H1 (cell line): ENCODE measurements at regions not wholly inside any gene's neighbourhood (a gene's known extent, or its start where the extent isn't known, plus 50 kb on each side); places are given as distances from the start of the nearest gene placed in this dataset.

ENCODE experiments used
- ATF2 ChIP-seq: IDR thresholded peaks from 2 replicates; pipeline ENCODE4 v1.6.1; 2012; ENCODE audit warnings: low read length, inconsistent platforms
- CBX8 ChIP-seq: fragments of 300-800, 300-1000 bp; sonication (generic); IDR thresholded peaks from 2 replicates; pipeline ENCODE4 v1.7.1; 2016; ENCODE audit warnings: low read depth, low read length, borderline replicate concordance
- CHD7 ChIP-seq: fragments of 300-600 bp; sonication (generic); IDR thresholded peaks from 2 replicates; pipeline ENCODE4 v1.7.1; 2012; ENCODE audit warnings: low read length, moderate library complexity, mild to moderate bottlenecking, inconsistent platforms; ENCODE audit not compliant: insufficient replicate concordance
- CREB1 ChIP-seq: IDR thresholded peaks from 2 replicates; pipeline ENCODE4 v1.6.1; 2012; ENCODE audit warnings: inconsistent platforms
- CTBP2 ChIP-seq: IDR thresholded peaks from 2 replicates; pipeline ENCODE4 v1.7.0; 2011; ENCODE audit warnings: borderline replicate concordance, mild to moderate bottlenecking, moderate library complexity, mixed read lengths, low read length; ENCODE audit not compliant: insufficient read depth, insufficient read length
- EGR1 ChIP-seq: IDR thresholded peaks from 2 replicates; pipeline ENCODE4 v1.6.1; 2011; ENCODE audit warnings: low read depth, low read length, borderline replicate concordance
- JUND ChIP-seq: IDR thresholded peaks from 2 replicates; pipeline ENCODE4 v1.6.1; 2011; ENCODE audit warnings: mild to moderate bottlenecking, improper control_type of control experiment, low read length
- POLR2AphosphoS5 ChIP-seq: IDR thresholded peaks from 2 replicates; pipeline ENCODE4 v1.6.1; 2011; ENCODE audit warnings: low read depth, low read length
- POU5F1 ChIP-seq: IDR thresholded peaks from 2 replicates; pipeline ENCODE4 v1.6.1; 2011; ENCODE audit warnings: low read depth, mild to moderate bottlenecking, low read length, moderate library complexity
- SP2 ChIP-seq: IDR thresholded peaks from 2 replicates; pipeline ENCODE4 v1.6.1; 2012; ENCODE audit warnings: mild to moderate bottlenecking, low read length, inconsistent platforms
- TEAD4 ChIP-seq: IDR thresholded peaks from 2 replicates; pipeline ENCODE4 v1.6.1; 2012; ENCODE audit warnings: low read depth, low read length, inconsistent platforms, mixed read lengths

- TF ChIP-seq CHD7 (no peak), EGR1 (no peak), POU5F1 (no peak), POLR2AphosphoS5 (no peak), JUND (no peak), CBX8 (no peak), ATF2 (no peak), TEAD4 (no peak), SP2 (no peak), CREB1 (no peak), CTBP2 (no peak)
Measured at GRCh38 chr10:78170026-78170475, 136.4 kb downstream of the RPS24 start (continued).
